HUES6 (cell line): ENCODE measurements at regions not wholly inside any gene's neighbourhood (a gene's known extent, or its start where the extent isn't known, plus 50 kb on each side); places are given as distances from the start of the nearest gene placed in this dataset.

ENCODE experiments used
- H3K27ac ChIP-seq: 2 replicates; pipeline ENCODE4 v1.7.0; 2013; ENCODE audit warnings: low read depth, mild to moderate bottlenecking, low read length, inconsistent platforms
- H3K27me3 ChIP-seq: 2 replicates; pipeline ENCODE4 v1.6.1; 2013; ENCODE audit warnings: low read length; ENCODE audit not compliant: control insufficient read depth, insufficient read depth
- H3K36me3 ChIP-seq: 2 replicates; pipeline ENCODE4 v1.6.1; 2013; ENCODE audit warnings: low read length; ENCODE audit not compliant: control insufficient read depth, insufficient read depth
- H3K4me1 ChIP-seq: 2 replicates; pipeline ENCODE4 v1.6.1; 2013; ENCODE audit warnings: low read length; ENCODE audit not compliant: control insufficient read depth, insufficient read depth
- H3K4me3 ChIP-seq: 2 replicates; pipeline ENCODE4 v1.5.1; 2013; ENCODE audit warnings: low read depth, low read length
- H3K9ac ChIP-seq: one replicate; pipeline ENCODE4 v1.6.1; 2013; ENCODE audit warnings: mild to moderate bottlenecking, low read length
- H3K9me3 ChIP-seq: 2 replicates; pipeline ENCODE4 v1.6.1; 2013; ENCODE audit warnings: low read depth, low read length; ENCODE audit not compliant: control insufficient read depth, insufficient read depth

GRCh38 chr20:50290808-50291207 lies 100.2 kb downstream of the CEBPB start:
- H3K27me3 ChIP-seq = no peaks in the 10 kb centered on the region
- H3K9ac ChIP-seq = no peak overlapping the region
- no peak overlapping the region for H3K4me3 ChIP-seq
- H3K9me3 ChIP-seq = no peaks in the 10 kb centered on the region
- H3K27ac ChIP-seq = no peak overlapping the region
- no peaks in the 10 kb centered on the region for H3K36me3 ChIP-seq
- H3K4me1 ChIP-seq = peaks cover 22% of the 10 kb centered on the region; the same call in 1 of the 2 replicates

GRCh38 chr20:50291254-50292078 lies 100.8 kb downstream of the CEBPB start:
- H3K9ac ChIP-seq = no peak overlapping the region
- no peak overlapping the region for H3K4me3 ChIP-seq
- no peaks in the 10 kb centered on the region for H3K27me3 ChIP-seq
- H3K36me3 ChIP-seq = no peaks in the 10 kb centered on the region
- no peak overlapping the region for H3K27ac ChIP-seq
- H3K4me1 ChIP-seq = peaks cover 15% of the 10 kb centered on the region; the same call in 1 of the 2 replicates
- H3K9me3 ChIP-seq = no peaks in the 10 kb centered on the region

- Histone ChIP-seq H3K9ac (peak overlapping the region; percentile 67), H3K4me3 (no peak overlapping the region), H3K27ac (peak overlapping the region; percentile 73; the same call in 1 of the 2 replicates), H3K9me3 (no peaks in the 10 kb centered on the region), H3K4me1 (peaks cover 10% of the 10 kb centered on the region; the same call in 1 of the 2 replicates), H3K36me3 (no peaks in the 10 kb centered on the region), H3K27me3 (no peaks in the 10 kb centered on the region)
Measured at GRCh38 chr20:50292079-50292590, 101.5 kb downstream of the CEBPB start.

- no peak overlapping the region for H3K4me3 ChIP-seq
- peak overlapping the region; percentile 73; the same call in 1 of the 2 replicates for H3K27ac ChIP-seq
- peak overlapping the region; percentile 67 for H3K9ac ChIP-seq
- H3K27me3 ChIP-seq = no peaks in the 10 kb centered on the region
- H3K4me1 ChIP-seq = peaks cover 10% of the 10 kb centered on the region; the same call in 1 of the 2 replicates
- H3K36me3 ChIP-seq = no peaks in the 10 kb centered on the region
- H3K9me3 ChIP-seq = no peaks in the 10 kb centered on the region
Measured at GRCh38 chr20:50292591-50293283, 102.1 kb downstream of the CEBPB start.

GRCh38 chr20:50293284-50294139 lies 102.9 kb downstream of the CEBPB start:
- Histone ChIP-seq H3K27me3 (no peaks in the 10 kb centered on the region), H3K9me3 (no peaks in the 10 kb centered on the region), H3K27ac (no peak overlapping the region; the same call in 1 of the 2 replicates), H3K4me3 (no peak overlapping the region), H3K4me1 (peaks cover 10% of the 10 kb centered on the region; the same call in 1 of the 2 replicates), H3K36me3 (no peaks in the 10 kb centered on the region), H3K9ac (no peak overlapping the region)

- Histone ChIP-seq H3K27ac (no peak overlapping the region), H3K9me3 (no peaks in the 10 kb centered on the region), H3K27me3 (no peaks in the 10 kb centered on the region), H3K4me3 (no peak overlapping the region), H3K36me3 (no peaks in the 10 kb centered on the region), H3K9ac (no peak overlapping the region), H3K4me1 (peaks cover 10% of the 10 kb centered on the region; the same call in 1 of the 2 replicates)
Measured at GRCh38 chr20:50294164-50295088, 103.8 kb downstream of the CEBPB start.

GRCh38 chr20:50295345-50295744 lies 104.7 kb downstream of the CEBPB start:
- Histone ChIP-seq H3K4me1 (peaks cover 10% of the 10 kb centered on the region; the same call in 1 of the 2 replicates), H3K27me3 (no peaks in the 10 kb centered on the region)

GRCh38 chr20:50295762-50296449 lies 105.3 kb downstream of the CEBPB start:
- H3K9me3 ChIP-seq = no peaks in the 10 kb centered on the region
- H3K4me1 ChIP-seq = peaks cover 10% of the 10 kb centered on the region; the same call in 1 of the 2 replicates
- no peak overlapping the region for H3K9ac ChIP-seq
- no peaks in the 10 kb centered on the region for H3K27me3 ChIP-seq
- no peak overlapping the region for H3K27ac ChIP-seq
- H3K36me3 ChIP-seq = no peaks in the 10 kb centered on the region
- H3K4me3 ChIP-seq = no peak overlapping the region

More at GRCh38 chr20:50295345-50295744, 104.7 kb downstream of the CEBPB start:
- Histone ChIP-seq H3K9ac (no peak overlapping the region), H3K4me3 (no peak overlapping the region), H3K36me3 (no peaks in the 10 kb centered on the region), H3K9me3 (no peaks in the 10 kb centered on the region), H3K27ac (no peak overlapping the region)

GRCh38 chr20:50296450-50297375 lies 106.1 kb downstream of the CEBPB start:
- no peak overlapping the region for H3K9ac ChIP-seq

More at GRCh38 chr20:50296450-50297375, 106.1 kb downstream of the CEBPB start:
- H3K9me3 ChIP-seq = no peaks in the 10 kb centered on the region
- peaks cover 10% of the 10 kb centered on the region; the same call in 1 of the 2 replicates for H3K4me1 ChIP-seq
- H3K27ac ChIP-seq = no peak overlapping the region
- no peak overlapping the region for H3K4me3 ChIP-seq
- no peaks in the 10 kb centered on the region for H3K27me3 ChIP-seq
- H3K36me3 ChIP-seq = no peaks in the 10 kb centered on the region
